Mesenchymal stem cell (in vitro differentiated cells and primary cell): ENCODE measurements at regions not wholly inside any gene's neighbourhood (a gene's known extent, or its start where the extent isn't known, plus 50 kb on each side); places are given as distances from the start of the nearest gene placed in this dataset.

Source experiments
- DNase-seq: peaks from one replicate; pipeline ENCODE4 v3.0.0-alpha.2; 2013
- H2AFZ ChIP-seq: one replicate; pipeline ENCODE4 v1.6.1; 2013; ENCODE audit warnings: low read depth, mild to moderate bottlenecking, control low read depth, inconsistent platforms, low read length, moderate library complexity
- H2AK5ac ChIP-seq: 2 replicates; pipeline ENCODE4 v1.6.1; 2013; ENCODE audit warnings: low read length, moderate library complexity, mild to moderate bottlenecking, inconsistent platforms; ENCODE audit not compliant: severe bottlenecking
- H2BK120ac ChIP-seq: one replicate; pipeline ENCODE4 v1.6.1; 2013; ENCODE audit warnings: low read depth, mild to moderate bottlenecking, inconsistent platforms, low read length, moderate library complexity
- H2BK12ac ChIP-seq, 2 experiments: one replicate each; pipeline ENCODE4 v1.6.1; 2013; ENCODE audit warnings: inconsistent platforms in 2 of 2, low read length in 2 of 2, mild to moderate bottlenecking in 2 of 2, moderate library complexity in 2 of 2, control low read depth in 1 of 2
- H2BK15ac ChIP-seq: one replicate; pipeline ENCODE4 v1.6.1; 2013; ENCODE audit warnings: mild to moderate bottlenecking, low read depth, inconsistent platforms; ENCODE audit not compliant: poor library complexity, severe bottlenecking
- H2BK5ac ChIP-seq: 2 replicates; pipeline ENCODE4 v1.6.1; 2013; ENCODE audit warnings: low read depth, mild to moderate bottlenecking, low read length, control low read depth, inconsistent platforms; ENCODE audit not compliant: poor library complexity, severe bottlenecking
- H3K14ac ChIP-seq, 2 experiments: one replicate each; pipeline ENCODE4 v1.6.1; 2013; ENCODE audit warnings: inconsistent platforms in 2 of 2, low read length in 2 of 2, control low read depth in 1 of 2, mild to moderate bottlenecking in 1 of 2, moderate library complexity in 1 of 2
- H3K18ac ChIP-seq, 2 experiments: one replicate each; pipeline ENCODE4 v1.6.1; 2013; ENCODE audit warnings: inconsistent platforms in 2 of 2, low read length in 2 of 2, control low read depth in 1 of 2, low read depth in 1 of 2, mild to moderate bottlenecking in 1 of 2
- H3K23ac ChIP-seq, 2 experiments: one replicate each; pipeline ENCODE4 v1.6.1; 2013; ENCODE audit warnings: inconsistent platforms in 2 of 2, low read length in 2 of 2, mild to moderate bottlenecking in 2 of 2, moderate library complexity in 2 of 2, control low read depth in 1 of 2
- H3K27ac ChIP-seq: 2 replicates; pipeline ENCODE4 v1.5.1; 2013; ENCODE audit warnings: mild to moderate bottlenecking, moderate library complexity, low read length, control low read depth, inconsistent platforms; ENCODE audit not compliant: poor library complexity, severe bottlenecking
- H3K27me3 ChIP-seq, 2 experiments: 2 replicates each; pipeline versions ENCODE4 v1.6.1 to v1.7.0; 2013; ENCODE audit warnings: low read length in 2 of 2, mild to moderate bottlenecking in 2 of 2, moderate library complexity in 2 of 2, control low read depth in 1 of 2, inconsistent platforms in 1 of 2; ENCODE audit not compliant: control insufficient read depth in 1 of 2, insufficient read depth in 1 of 2
- H3K36me3 ChIP-seq, 2 experiments: 2 replicates each; pipeline versions ENCODE4 v1.6.1 to v1.7.0; 2013; ENCODE audit warnings: low read length in 2 of 2, control low read depth in 1 of 2, inconsistent platforms in 1 of 2, low read depth in 1 of 2, mild to moderate bottlenecking in 1 of 2; ENCODE audit not compliant: insufficient read depth in 2 of 2, control insufficient read depth in 1 of 2
- H3K4ac ChIP-seq, 2 experiments: one replicate each; pipeline ENCODE4 v1.6.1; 2013; ENCODE audit warnings: inconsistent platforms in 2 of 2, low read length in 2 of 2, mild to moderate bottlenecking in 2 of 2, moderate library complexity in 2 of 2, control low read depth in 1 of 2, low read depth in 1 of 2
- H3K4me1 ChIP-seq: 2 replicates; pipeline ENCODE4 v1.6.1; 2013; ENCODE audit warnings: low read depth, low read length, control low read depth; ENCODE audit not compliant: control insufficient read depth, insufficient read depth
- H3K4me2 ChIP-seq: 2 replicates; pipeline ENCODE4 v1.6.1; 2013; ENCODE audit warnings: low read length, mild to moderate bottlenecking, inconsistent platforms; ENCODE audit not compliant: poor library complexity, severe bottlenecking
- H3K4me3 ChIP-seq, 2 experiments: 2 replicates each; pipeline versions ENCODE4 v1.5.1 to v1.7.0; 2013; ENCODE audit warnings: low read length in 2 of 2, mild to moderate bottlenecking in 2 of 2, control low read depth in 1 of 2, low read depth in 1 of 2; ENCODE audit not compliant: insufficient read depth in 1 of 2
- H3K79me1 ChIP-seq: replicated peaks from 2 replicates; pipeline ENCODE4 v1.6.1; 2013; ENCODE audit warnings: mild to moderate bottlenecking, control low read depth, low read length, inconsistent platforms; ENCODE audit not compliant: poor library complexity, severe bottlenecking
- H3K9ac ChIP-seq: 2 replicates; pipeline ENCODE4 v1.7.0; 2013; ENCODE audit warnings: mild to moderate bottlenecking, low read length, moderate library complexity
- H3K9me3 ChIP-seq: 2 replicates; pipeline ENCODE4 v1.7.0; 2013; ENCODE audit warnings: mild to moderate bottlenecking, low read length; ENCODE audit not compliant: control insufficient read depth
- H4K8ac ChIP-seq: one replicate; pipeline ENCODE4 v1.6.1; 2013; ENCODE audit warnings: inconsistent platforms, mild to moderate bottlenecking, low read length, moderate library complexity
- H4K91ac ChIP-seq: one replicate; pipeline ENCODE4 v1.6.1; 2013; ENCODE audit warnings: mild to moderate bottlenecking, low read length, inconsistent platforms
- WGBS: methylation state at CpG from one replicate; pipeline ENCODE4 v1.1.7; 2013; ENCODE audit warnings: mixed read lengths; 5-methylcytosine and 5-hydroxymethylcytosine counted together

GRCh38 chr4:132269303-132269990 is 879.6 kb upstream of the PCDH10 start:
- Histone ChIP-seq H2BK15ac (no peak overlapping the region), H3K27ac (no peak overlapping the region), H3K4me3 (no peak overlapping the region), H3K4me1 (no peaks in the 10 kb centered on the region), H3K23ac (no peak overlapping the region), H2BK120ac (no peak overlapping the region), H3K9ac (no peak overlapping the region), H3K79me1 (no peaks in the 10 kb centered on the region), H2BK12ac (no peak overlapping the region), H4K91ac (no peak overlapping the region), H3K36me3 (no peaks in the 10 kb centered on the region), H3K4ac (no peak overlapping the region), H3K14ac (no peak overlapping the region), H3K9me3 (no peaks in the 10 kb centered on the region), H3K18ac (no peak overlapping the region), H3K4me2 (no peak overlapping the region), H2BK5ac (no peak overlapping the region), H2AFZ (no peak overlapping the region), H4K8ac (no peak overlapping the region), H2AK5ac (no peak overlapping the region), H3K27me3 (no peaks in the 10 kb centered on the region)
- DNase-seq, result no peak
- 94% methylated on average over 4 of the region's 5 CpGs for WGBS

- 64% methylated on average over 1 of the region's 1 CpG for WGBS
- H3K9me3 ChIP-seq, result no peaks in the 10 kb centered on the region
- H4K8ac ChIP-seq, result no peak overlapping the region
- H2BK12ac ChIP-seq, result no peak overlapping the region
- H2AK5ac ChIP-seq, result no peak overlapping the region
- H3K14ac ChIP-seq, result no peak overlapping the region
- H3K4me1 ChIP-seq, result no peaks in the 10 kb centered on the region
- H3K36me3 ChIP-seq, result no peaks in the 10 kb centered on the region
- no peak overlapping the region for H3K9ac ChIP-seq
- no peak overlapping the region for H2AFZ ChIP-seq
- no peak overlapping the region for H3K23ac ChIP-seq
- no peak overlapping the region for H3K4ac ChIP-seq
- no peak overlapping the region for H2BK120ac ChIP-seq
- H3K27me3 ChIP-seq, result no peaks in the 10 kb centered on the region
- H3K4me2 ChIP-seq, result no peak overlapping the region
- no peak overlapping the region for H3K18ac ChIP-seq
- H2BK5ac ChIP-seq, result no peak overlapping the region
- H3K4me3 ChIP-seq, result no peak overlapping the region
- no peaks in the 10 kb centered on the region for H3K79me1 ChIP-seq
- no peak overlapping the region for H3K27ac ChIP-seq
- no peak overlapping the region for H4K91ac ChIP-seq
- no peak overlapping the region for H2BK15ac ChIP-seq
- no peak for DNase-seq
Measured at GRCh38 chr4:132275583-132276121, 873.4 kb upstream of the PCDH10 start.

- no peak overlapping the region for H2AFZ ChIP-seq
- no peak for DNase-seq
- peak overlapping the region; percentile 34 for H4K91ac ChIP-seq
- no peak overlapping the region for H3K18ac ChIP-seq
- no peak overlapping the region for H2AK5ac ChIP-seq
- no peaks in the 10 kb centered on the region for H3K79me1 ChIP-seq
- H3K9me3 ChIP-seq, result no peaks in the 10 kb centered on the region
- no peak overlapping the region for H4K8ac ChIP-seq
- H2BK120ac ChIP-seq, result no peak overlapping the region
- H3K4me3 ChIP-seq, result no peak overlapping the region
- H3K9ac ChIP-seq, result no peak overlapping the region
- no peak overlapping the region for H3K4me2 ChIP-seq
- H2BK15ac ChIP-seq, result no peak overlapping the region
- no peak overlapping the region for H2BK12ac ChIP-seq
- H3K4ac ChIP-seq, result no peak overlapping the region
- no peak overlapping the region for H2BK5ac ChIP-seq
- H3K4me1 ChIP-seq, result no peaks in the 10 kb centered on the region
- H3K27ac ChIP-seq, result no peak overlapping the region
- H3K36me3 ChIP-seq, result no peaks in the 10 kb centered on the region
- WGBS, result 82% methylated on average over 3 of the region's 4 CpGs
- H3K14ac ChIP-seq, result no peak overlapping the region
- H3K27me3 ChIP-seq, result no peaks in the 10 kb centered on the region
- H3K23ac ChIP-seq, result no peak overlapping the region
Measured at GRCh38 chr4:132276185-132276584, 872.9 kb upstream of the PCDH10 start.

GRCh38 chr4:132276989-132277388 is 872.1 kb upstream of the PCDH10 start:
- no peak overlapping the region for H3K23ac ChIP-seq
- no peak for DNase-seq
- no peak overlapping the region for H2AFZ ChIP-seq
- no peak overlapping the region for H3K14ac ChIP-seq
- WGBS, result 86% methylated on average over 2 of the region's 2 CpGs
- H3K27me3 ChIP-seq, result no peaks in the 10 kb centered on the region
- H3K36me3 ChIP-seq, result no peaks in the 10 kb centered on the region
- H4K91ac ChIP-seq, result no peak overlapping the region
- H3K4me3 ChIP-seq, result no peak overlapping the region
- no peak overlapping the region for H3K18ac ChIP-seq
- H3K9me3 ChIP-seq, result no peaks in the 10 kb centered on the region
- no peak overlapping the region for H2BK5ac ChIP-seq
- no peak overlapping the region for H4K8ac ChIP-seq
- H3K4ac ChIP-seq, result no peak overlapping the region
- no peak overlapping the region for H2BK12ac ChIP-seq
- no peak overlapping the region for H3K4me2 ChIP-seq
- no peak overlapping the region for H3K27ac ChIP-seq
- H3K79me1 ChIP-seq, result no peaks in the 10 kb centered on the region
- no peak overlapping the region for H3K9ac ChIP-seq
- no peaks in the 10 kb centered on the region for H3K4me1 ChIP-seq
- no peak overlapping the region for H2BK15ac ChIP-seq
- no peak overlapping the region for H2BK120ac ChIP-seq
- H2AK5ac ChIP-seq, result no peak overlapping the region
